ENCODE measurements at regions not wholly inside any gene's neighbourhood (a gene's known extent, or its start where the extent isn't known, plus 50 kb on each side); places are given as distances from the start of the nearest gene placed in this dataset.

DNA sequence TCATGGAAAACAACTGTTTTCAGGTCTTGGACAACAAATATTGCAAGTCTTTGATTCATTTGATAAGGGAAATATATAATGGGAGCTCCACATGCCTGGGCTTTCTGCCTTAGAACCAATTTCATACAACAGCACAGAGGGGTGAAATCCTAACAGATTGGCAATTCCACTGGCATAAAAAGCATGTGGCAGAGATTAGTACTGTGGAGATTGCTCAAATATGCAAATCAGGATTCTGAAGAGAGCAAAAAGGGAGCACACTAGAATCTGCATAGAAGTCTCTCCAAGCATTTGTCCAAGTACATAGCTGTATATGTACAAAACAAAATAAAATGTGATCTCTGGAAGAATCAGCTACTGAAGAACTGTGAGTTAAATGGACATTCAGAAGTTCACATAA, 312.9 kb upstream of the SLITRK5 start:
- Mint-ChIP-seq H3K36me3 (ENCODE audit: insufficient read depth in 1 of 3, low read depth in 3 of 3) (peaks cover 0 to 11% (median 5%) of the 10 kb centered on the region in 3 experiments; a peak in 3 of 7 replicates), H3K9me3 (peaks cover 0 to 7% of the 10 kb centered on the region in 2 experiments; a peak in 3 of 5 replicates), H3K4me1 (peaks cover 0 to 2% of the 10 kb centered on the region in 2 experiments; a peak in 1 of 4 replicates), H3K27ac (no peak overlapping the region), H3K4me3 (no peak overlapping the region), H3K27me3 (ENCODE audit: low read depth) (no peaks in the 10 kb centered on the region)
- H3K4ac ChIP-seq (ENCODE audit: low read depth, low read length), result no peak overlapping the region
- H4K20me1 ChIP-seq (ENCODE audit: control insufficient read depth, insufficient read depth, insufficient read length), result no peaks in the 10 kb centered on the region
- TF ChIP-seq CTCF (conservative IDR thresholded peaks at IDR 0.05), result no peak
- no peak overlapping the region for H2BK15ac ChIP-seq (ENCODE audit: low read depth, low read length)
- no peaks in the 10 kb centered on the region for H3K23me2 ChIP-seq (ENCODE audit: insufficient read length, low read depth, low read length, poor library complexity, severe bottlenecking)
- H3K9me3 ChIP-seq (ENCODE audit: control insufficient read depth, low read depth, low read length), result no peaks in the 10 kb centered on the region
- no peak for DNase-seq
- H3K4me2 ChIP-seq (ENCODE audit: insufficient read depth, insufficient read length, low read length), result no peak overlapping the region
- no peaks in the 10 kb centered on the region for H3K4me1 ChIP-seq (ENCODE audit: insufficient read depth, low read length)
- no peak overlapping the region for H2AFZ ChIP-seq (ENCODE audit: low read length)
- no peaks in the 10 kb centered on the region for H3K79me2 ChIP-seq (ENCODE audit: insufficient read depth, low read length)
- no peak overlapping the region for H3K56ac ChIP-seq (ENCODE audit: insufficient read length, low read depth, low read length)
- no peak overlapping the region for H4K8ac ChIP-seq (replicated peaks; ENCODE audit: insufficient read length, low read depth, low read length)
- H2BK20ac ChIP-seq (ENCODE audit: low read depth, low read length, poor library complexity, severe bottlenecking), result no peak overlapping the region
- no peak overlapping the region for H3K23ac ChIP-seq (ENCODE audit: insufficient read length, low read depth, low read length)
- no peak overlapping the region for H3K9ac ChIP-seq (ENCODE audit: extremely low read depth, insufficient read length, low read length)
- H2BK120ac ChIP-seq (ENCODE audit: low read depth, low read length, poor library complexity, severe bottlenecking), result no peak overlapping the region
- no peak overlapping the region for H2AK5ac ChIP-seq (ENCODE audit: insufficient read length, low read length)
- no peak overlapping the region for H3K18ac ChIP-seq (ENCODE audit: insufficient read length, low read depth, low read length)
- H4K5ac ChIP-seq (ENCODE audit: insufficient read length, low read depth, low read length), result no peak overlapping the region
- H2BK5ac ChIP-seq (ENCODE audit: insufficient read length, low read length), result no peak overlapping the region
- H2BK12ac ChIP-seq (ENCODE audit: insufficient read length, low read depth, low read length), result no peak overlapping the region
- H3K27ac ChIP-seq (ENCODE audit: insufficient read length, low read depth, low read length), result no peak overlapping the region
- H3T11ph ChIP-seq (ENCODE audit: low read length), result no peak overlapping the region
- H3K14ac ChIP-seq (ENCODE audit: insufficient read depth, low read length), result no peak overlapping the region
- H3K27me3 ChIP-seq (ENCODE audit: insufficient read depth, low read length), result no peaks in the 10 kb centered on the region
- no peaks in the 10 kb centered on the region for H3K79me1 ChIP-seq (ENCODE audit: insufficient read depth, low read depth, low read length, poor library complexity, severe bottlenecking)
- no peak overlapping the region for H4K91ac ChIP-seq (ENCODE audit: insufficient read length, low read depth, low read length)

All from H9 (cell line).